Peyer's patch (tissue), 4 donors: ENCODE measurements at regions not wholly inside any gene's neighbourhood (a gene's known extent, or its start where the extent isn't known, plus 50 kb on each side); places are given as distances from the start of the nearest gene placed in this dataset.

ENCODE experiments used
- DNase-seq, 3 donors: peaks; one replicate each; pipeline ENCODE4 v3.0.0-alpha.2; 2017 to 2019
- H3K27ac ChIP-seq, 4 donors: fragments of 200-600 bp; sonication (generic); one replicate each; pipeline ENCODE4 v1.5.1; 2016 to 2019
- H3K27me3 ChIP-seq, 2 donors: fragments of 200-600 bp; sonication (generic); one replicate each; pipeline ENCODE4 v1.5.1; 2019
- H3K36me3 ChIP-seq, 3 donors: fragments of 200-600 bp; sonication (generic); one replicate each; pipeline ENCODE4 v1.5.1; 2016 to 2019
- H3K4me1 ChIP-seq, 4 donors: fragments of 200-600 bp; sonication (generic); one replicate each; pipeline ENCODE4 v1.5.1; 2016 to 2019
- H3K4me3 ChIP-seq, 4 donors: fragments of 200-600 bp; sonication (generic); 1 replicate in 3 of 4; 2 replicates in 1 of 4; pipeline ENCODE4 v1.5.1; 2016 to 2019; ENCODE audit warnings: mild to moderate bottlenecking in 1 of 4
- H3K9me3 ChIP-seq, 4 donors: fragments of 200-600 bp; sonication (generic); one replicate each; pipeline ENCODE4 v1.5.1; 2016 to 2019; ENCODE audit warnings: mild to moderate bottlenecking in 1 of 4
- CTCF ChIP-seq, 6 experiments: fragments of 450-650 bp in 4 of 6; fragments of 200-600 bp in 2 of 6; sonication (generic) in 1 of 6; IDR thresholded peaks; one replicate each; pipeline ENCODE4 v1.5.1; 2017 to 2019; ENCODE audit warnings: antibody characterized with exemption in 6 of 6, mild to moderate bottlenecking in 3 of 6, moderate library complexity in 1 of 6
- POLR2A ChIP-seq, 2 donors: fragments of 450-650 bp; IDR thresholded peaks; one replicate each; pipeline ENCODE4 v1.5.1; 2017; ENCODE audit warnings: antibody characterized with exemption in 2 of 2, mild to moderate bottlenecking in 2 of 2, moderate library complexity in 2 of 2

- Histone ChIP-seq H3K4me3 (no peak overlapping the region), H3K27me3 (no peaks in the 10 kb centered on the region), H3K27ac (no peak overlapping the region), H3K36me3 (no peaks in the 10 kb centered on the region), H3K9me3 (no peaks in the 10 kb centered on the region), H3K4me1 (no peaks in the 10 kb centered on the region)
- DNase-seq = no peak
- TF ChIP-seq CTCF (IDR thresholded peaks at IDR 0.05) (no peak), POLR2A (IDR thresholded peaks at IDR 0.05) (no peak)
These were observed 1131.7 kb upstream of the EYS start for GRCh38 chr6:66838764-66839163.

DNA sequence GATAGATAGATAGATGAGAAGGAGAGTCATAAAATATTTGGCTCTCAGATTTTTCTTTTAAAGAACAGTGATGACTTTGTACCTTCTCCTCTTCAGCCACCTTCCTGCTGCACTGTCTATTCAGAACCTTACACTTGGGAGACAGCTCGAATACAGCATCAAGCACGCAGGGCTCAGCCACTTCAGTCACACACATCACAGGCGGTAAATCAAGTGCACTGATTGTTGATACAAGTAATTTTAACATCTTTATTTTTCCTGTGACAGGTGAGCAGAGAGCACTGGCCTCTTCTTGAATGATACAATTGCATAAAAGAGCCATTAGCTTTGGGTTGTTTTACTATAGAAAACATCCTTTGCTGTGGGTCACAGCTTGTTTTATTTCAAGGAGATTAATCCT, 1118.5 kb upstream of the EYS start:
- Histone ChIP-seq H3K4me1 (no peaks in the 10 kb centered on the region), H3K36me3 (no peaks in the 10 kb centered on the region), H3K4me3 (no peak overlapping the region), H3K9me3 (no peaks in the 10 kb centered on the region), H3K27ac (no peak overlapping the region), H3K27me3 (no peaks in the 10 kb centered on the region)
- TF ChIP-seq CTCF (IDR thresholded peaks at IDR 0.05) (no peak), POLR2A (IDR thresholded peaks at IDR 0.05) (no peak)
- DNase-seq = no peak

GRCh38 chr6:66814156-66814555, 1107.1 kb upstream of the EYS start:
- no peak for DNase-seq
- Histone ChIP-seq H3K4me1 (no peaks in the 10 kb centered on the region), H3K27ac (no peak overlapping the region), H3K9me3 (no peaks in the 10 kb centered on the region), H3K36me3 (no peaks in the 10 kb centered on the region), H3K4me3 (no peak overlapping the region), H3K27me3 (no peaks in the 10 kb centered on the region)
- no peak for TF ChIP-seq POLR2A (IDR thresholded peaks at IDR 0.05)
- no peak for TF ChIP-seq CTCF (IDR thresholded peaks at IDR 0.05)

- H3K4me1 ChIP-seq = no peaks in the 10 kb centered on the region
- no peak for TF ChIP-seq CTCF (IDR thresholded peaks at IDR 0.05)
- no peak for TF ChIP-seq POLR2A (IDR thresholded peaks at IDR 0.05)
- DNase-seq = no peak
- no peaks in the 10 kb centered on the region for H3K36me3 ChIP-seq
- no peak overlapping the region for H3K27ac ChIP-seq
- no peaks in the 10 kb centered on the region for H3K27me3 ChIP-seq
- no peaks in the 10 kb centered on the region for H3K9me3 ChIP-seq
- H3K4me3 ChIP-seq = no peak overlapping the region
These were observed 1101.7 kb upstream of the EYS start for GRCh38 chr6:66808771-66809170.

- no peaks in the 10 kb centered on the region for H3K9me3 ChIP-seq
- H3K27me3 ChIP-seq = no peaks in the 10 kb centered on the region
- TF ChIP-seq CTCF (IDR thresholded peaks at IDR 0.05) (no peak), POLR2A (IDR thresholded peaks at IDR 0.05) (no peak)
- no peak overlapping the region for H3K27ac ChIP-seq
- H3K4me3 ChIP-seq = no peak overlapping the region
- H3K36me3 ChIP-seq = no peaks in the 10 kb centered on the region
- DNase-seq = no peak
- no peaks in the 10 kb centered on the region for H3K4me1 ChIP-seq
These were observed 1090.0 kb upstream of the EYS start for GRCh38 chr6:66796987-66797386.

- no peak for DNase-seq
- no peak overlapping the region for H3K27ac ChIP-seq
- no peaks in the 10 kb centered on the region for H3K4me1 ChIP-seq
- TF ChIP-seq POLR2A (IDR thresholded peaks at IDR 0.05) (no peak), CTCF (IDR thresholded peaks at IDR 0.05) (no peak)
- no peak overlapping the region for H3K4me3 ChIP-seq
- no peaks in the 10 kb centered on the region for H3K27me3 ChIP-seq
- no peaks in the 10 kb centered on the region for H3K36me3 ChIP-seq
- no peaks in the 10 kb centered on the region for H3K9me3 ChIP-seq
These were observed 1081.6 kb upstream of the EYS start for GRCh38 chr6:66788579-66788978.
